ENCODE measurements at regions not wholly inside any gene's neighbourhood (a gene's known extent, or its start where the extent isn't known, plus 50 kb on each side); places are given as distances from the start of the nearest gene placed in this dataset.

DNA sequence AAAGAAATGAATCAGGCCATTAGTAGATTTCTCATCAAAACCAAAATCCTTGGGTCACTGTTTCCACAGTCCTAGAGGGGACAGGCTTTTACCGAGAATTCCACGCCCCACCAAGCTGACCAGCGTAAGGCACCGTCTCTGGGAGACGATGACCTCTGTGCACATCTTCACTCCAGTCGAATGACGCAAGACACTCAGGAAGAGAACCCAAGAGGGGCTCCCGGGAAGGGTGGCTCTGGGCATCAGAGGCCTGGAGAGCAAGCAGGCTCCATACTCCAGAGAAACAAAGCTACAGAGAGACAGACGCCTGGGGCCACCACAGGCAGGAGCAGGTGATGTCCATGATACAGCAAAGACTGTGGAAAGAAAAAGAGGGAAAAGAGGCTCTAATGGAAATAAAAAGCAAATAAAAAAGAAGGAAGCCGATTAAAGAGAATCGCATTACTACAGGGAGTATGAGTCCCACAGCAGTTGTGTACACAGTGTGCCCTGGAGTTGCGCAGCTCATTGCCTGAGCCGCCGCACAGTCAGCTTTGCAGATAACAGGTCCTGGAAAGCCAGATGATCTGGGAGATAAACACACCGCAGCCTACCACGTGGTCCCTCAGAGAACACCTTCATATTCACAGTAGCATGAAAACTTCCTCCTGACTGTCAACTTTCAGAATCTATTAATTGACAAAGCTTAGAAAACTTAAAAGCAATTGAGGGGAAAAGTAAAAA is 572.7 kb upstream of the SALL3 start:
- no peak overlapping the region for H3K4me3 Mint-ChIP-seq
- no peak for TF ChIP-seq CTCF (conservative IDR thresholded peaks at IDR 0.05)
- no peak for DNase-seq (ENCODE audit: low read depth, low spot score)
- no peak overlapping the region for H3K27ac Mint-ChIP-seq (ENCODE audit: unreplicated experiment)
- H3K4me1 Mint-ChIP-seq = no peaks in the 10 kb centered on the region
- H3K36me3 Mint-ChIP-seq (ENCODE audit: low read depth) = no peaks in the 10 kb centered on the region
- H3K27me3 Mint-ChIP-seq (ENCODE audit: low read depth) = no peaks in the 10 kb centered on the region
- no peaks in the 10 kb centered on the region for H3K9me3 Mint-ChIP-seq

- no peaks in the 10 kb centered on the region for H3K27me3 Mint-ChIP-seq (ENCODE audit: low read depth)
- no peaks in the 10 kb centered on the region for H3K36me3 Mint-ChIP-seq (ENCODE audit: low read depth)
- no peaks in the 10 kb centered on the region for H3K4me1 Mint-ChIP-seq
- H3K4me3 Mint-ChIP-seq = no peak overlapping the region
- H3K27ac Mint-ChIP-seq (ENCODE audit: unreplicated experiment) = no peak overlapping the region
- DNase-seq (ENCODE audit: low read depth, low spot score) = no peak
- H3K9me3 Mint-ChIP-seq = no peaks in the 10 kb centered on the region
- no peak for TF ChIP-seq CTCF (conservative IDR thresholded peaks at IDR 0.05)
Measured at GRCh38 chr18:78407466-78407844, 572.2 kb upstream of the SALL3 start.

- no peaks in the 10 kb centered on the region for H3K36me3 Mint-ChIP-seq (ENCODE audit: low read depth)
- H3K9me3 Mint-ChIP-seq = no peaks in the 10 kb centered on the region
- TF ChIP-seq CTCF (conservative IDR thresholded peaks at IDR 0.05) = no peak
- no peak overlapping the region for H3K27ac Mint-ChIP-seq (ENCODE audit: unreplicated experiment)
- H3K4me1 Mint-ChIP-seq = no peaks in the 10 kb centered on the region
- no peak for DNase-seq (ENCODE audit: low read depth, low spot score)
- H3K4me3 Mint-ChIP-seq = no peak overlapping the region
- no peaks in the 10 kb centered on the region for H3K27me3 Mint-ChIP-seq (ENCODE audit: low read depth)
Measured at GRCh38 chr18:78408623-78409022, 571.0 kb upstream of the SALL3 start.

- Mint-ChIP-seq H3K9me3 (no peaks in the 10 kb centered on the region), H3K27ac (ENCODE audit: unreplicated experiment) (no peak overlapping the region), H3K4me1 (no peaks in the 10 kb centered on the region), H3K36me3 (ENCODE audit: low read depth) (no peaks in the 10 kb centered on the region), H3K4me3 (no peak overlapping the region), H3K27me3 (ENCODE audit: low read depth) (no peaks in the 10 kb centered on the region)
- DNase-seq (ENCODE audit: low read depth, low spot score) = no peak
- no peak for TF ChIP-seq CTCF (conservative IDR thresholded peaks at IDR 0.05)
Measured at GRCh38 chr18:78410094-78410786, 569.4 kb upstream of the SALL3 start.

- no peak overlapping the region for H3K4me3 Mint-ChIP-seq
- no peak for TF ChIP-seq CTCF (conservative IDR thresholded peaks at IDR 0.05)
- H3K27ac Mint-ChIP-seq (ENCODE audit: unreplicated experiment) = no peak overlapping the region
- no peak for DNase-seq (ENCODE audit: low read depth, low spot score)
- H3K4me1 Mint-ChIP-seq = no peaks in the 10 kb centered on the region
- H3K9me3 Mint-ChIP-seq = no peaks in the 10 kb centered on the region
- no peaks in the 10 kb centered on the region for H3K27me3 Mint-ChIP-seq (ENCODE audit: low read depth)
- no peaks in the 10 kb centered on the region for H3K36me3 Mint-ChIP-seq (ENCODE audit: low read depth)
Measured at GRCh38 chr18:78411539-78411938, 568.1 kb upstream of the SALL3 start.

All from neural crest cell (in vitro differentiated cells).